Non-pigmented ciliary epithelial cell (primary cell): ENCODE measurements at regions not wholly inside any gene's neighbourhood (a gene's known extent, or its start where the extent isn't known, plus 50 kb on each side); places are given as distances from the start of the nearest gene placed in this dataset.

Experiments
- DNase-seq: peaks from one replicate; pipeline ENCODE4 v3.0.0-alpha.2; 2010; ENCODE audit warnings: low read depth

GRCh38 chr3:59444676-59445075 lies 394.9 kb upstream of the CFAP20DC start:
- DNase-seq = no peak

GRCh38 chr3:59444294-59444671 lies 394.5 kb upstream of the CFAP20DC start:
- no peak for DNase-seq

GRCh38 chr3:59443618-59444293 lies 393.9 kb upstream of the CFAP20DC start:
- no peak for DNase-seq

- DNase-seq = no peak
These were observed 392.2 kb upstream of the CFAP20DC start for GRCh38 chr3:59442046-59442445.

GRCh38 chr3:59440285-59441028 lies 390.6 kb upstream of the CFAP20DC start:
- DNase-seq = no peak

- DNase-seq = no peak
These were observed 388.7 kb upstream of the CFAP20DC start for GRCh38 chr3:59438492-59438891.

- no peak for DNase-seq
These were observed 386.5 kb upstream of the CFAP20DC start for GRCh38 chr3:59436164-59436958.

GRCh38 chr3:59433546-59433945 lies 383.7 kb upstream of the CFAP20DC start:
- DNase-seq = no peak

- DNase-seq = no peak
These were observed 382.8 kb upstream of the CFAP20DC start for GRCh38 chr3:59432665-59433064.

GRCh38 chr3:59430341-59430740 lies 380.5 kb upstream of the CFAP20DC start:
- no peak for DNase-seq

GRCh38 chr3:59429198-59429597 lies 379.4 kb upstream of the CFAP20DC start:
- DNase-seq = no peak

GRCh38 chr3:59426821-59427565 lies 377.2 kb upstream of the CFAP20DC start:
- DNase-seq = peak; percentile 78

- DNase-seq = no peak
These were observed 376.1 kb upstream of the CFAP20DC start for GRCh38 chr3:59425942-59426341.

- DNase-seq = peak; percentile 89
These were observed 375.5 kb upstream of the CFAP20DC start for GRCh38 chr3:59425371-59425770.

GRCh38 chr3:59424268-59425010 lies 374.6 kb upstream of the CFAP20DC start:
- DNase-seq = peak; percentile 76

- DNase-seq = no peak
These were observed 373.9 kb upstream of the CFAP20DC start for GRCh38 chr3:59423707-59424106.

GRCh38 chr3:59422312-59422711 lies 372.5 kb upstream of the CFAP20DC start:
- no peak for DNase-seq

- DNase-seq = no peak
These were observed 369.0 kb upstream of the CFAP20DC start for GRCh38 chr3:59418836-59419235.

- DNase-seq = no peak
These were observed 362.7 kb upstream of the CFAP20DC start for GRCh38 chr3:59412516-59412915.

GRCh38 chr3:59411694-59412093 lies 361.9 kb upstream of the CFAP20DC start:
- no peak for DNase-seq

- DNase-seq = no peak
These were observed 361.4 kb upstream of the CFAP20DC start for GRCh38 chr3:59411186-59411585.
